Cardiac muscle cell (in vitro differentiated cells and primary cell): ENCODE measurements at regions not wholly inside any gene's neighbourhood (a gene's known extent, or its start where the extent isn't known, plus 50 kb on each side); places are given as distances from the start of the nearest gene placed in this dataset.

Experiments
- DNase-seq, 2 donors: peaks; one replicate each; pipeline versions ENCODE4 v3.0.0 to v3.0.0-alpha.2; 2010 to 2017; ENCODE audit warnings: low read depth in 1 of 2, low spot score in 1 of 2
- H3K27ac ChIP-seq: fragments of 200-600 bp; sonication (generic); 2 replicates; pipeline ENCODE4 v1.5.1; 2016
- H3K27me3 ChIP-seq: fragments of 200-600 bp; sonication (generic); 2 replicates; pipeline ENCODE4 v1.6.0; 2016; ENCODE audit warnings: control low read depth
- H3K36me3 ChIP-seq: fragments of 200-600 bp; sonication (generic); 2 replicates; pipeline ENCODE4 v1.5.1; 2016; ENCODE audit warnings: control low read depth
- H3K4me1 ChIP-seq: fragments of 200-600 bp; sonication (generic); 2 replicates; pipeline ENCODE4 v1.8.1; 2017; ENCODE audit warnings: low read depth, mild to moderate bottlenecking, mixed run types
- H3K4me3 ChIP-seq: fragments of 200-600 bp; sonication (generic); 2 replicates; pipeline ENCODE4 v1.5.1; 2016; ENCODE audit warnings: mild to moderate bottlenecking
- H3K9me3 ChIP-seq: fragments of 200-600 bp; sonication (generic); 2 replicates; pipeline ENCODE4 v1.5.1; 2017; ENCODE audit warnings: low read depth, mild to moderate bottlenecking, control low read depth
- CTCF ChIP-seq: IDR thresholded peaks from 2 replicates; pipeline ENCODE4 v1.5.1; 2012; ENCODE audit warnings: low read depth, mild to moderate bottlenecking, low read length

- Histone ChIP-seq H3K36me3 (no peaks in the 10 kb centered on the region), H3K27me3 (no peaks in the 10 kb centered on the region), H3K4me3 (no peak overlapping the region), H3K27ac (no peak overlapping the region), H3K9me3 (no peaks in the 10 kb centered on the region), H3K4me1 (no peaks in the 10 kb centered on the region)
- TF ChIP-seq CTCF: no peak
- no peak for DNase-seq
Measured at GRCh38 chr1:157291083-157291482, 152.9 kb upstream of the ETV3 start.

GRCh38 chr1:157289424-157290105, 151.4 kb upstream of the ETV3 start:
- H3K4me3 ChIP-seq: no peak overlapping the region
- H3K27me3 ChIP-seq: no peaks in the 10 kb centered on the region
- H3K36me3 ChIP-seq: no peaks in the 10 kb centered on the region
- no peaks in the 10 kb centered on the region for H3K9me3 ChIP-seq
- no peaks in the 10 kb centered on the region for H3K4me1 ChIP-seq
- DNase-seq: no peak
- no peak overlapping the region for H3K27ac ChIP-seq
- TF ChIP-seq CTCF: no peak

- H3K4me3 ChIP-seq: no peak overlapping the region
- no peak overlapping the region for H3K27ac ChIP-seq
- H3K4me1 ChIP-seq: no peaks in the 10 kb centered on the region
- no peak for DNase-seq
- H3K36me3 ChIP-seq: no peaks in the 10 kb centered on the region
- H3K27me3 ChIP-seq: no peaks in the 10 kb centered on the region
- no peaks in the 10 kb centered on the region for H3K9me3 ChIP-seq
- no peak for TF ChIP-seq CTCF
Measured at GRCh38 chr1:157288996-157289395, 150.8 kb upstream of the ETV3 start.

GRCh38 chr1:157288492-157288891, 150.3 kb upstream of the ETV3 start:
- Histone ChIP-seq H3K4me3 (no peak overlapping the region), H3K9me3 (no peaks in the 10 kb centered on the region), H3K4me1 (no peaks in the 10 kb centered on the region), H3K27ac (no peak overlapping the region), H3K36me3 (no peaks in the 10 kb centered on the region), H3K27me3 (no peaks in the 10 kb centered on the region)
- no peak for DNase-seq
- TF ChIP-seq CTCF: no peak

GRCh38 chr1:157288006-157288405, 149.8 kb upstream of the ETV3 start:
- H3K9me3 ChIP-seq: no peaks in the 10 kb centered on the region
- H3K27me3 ChIP-seq: no peaks in the 10 kb centered on the region
- no peak overlapping the region for H3K4me3 ChIP-seq
- TF ChIP-seq CTCF: no peak
- no peaks in the 10 kb centered on the region for H3K36me3 ChIP-seq
- no peak for DNase-seq
- no peak overlapping the region for H3K27ac ChIP-seq
- no peaks in the 10 kb centered on the region for H3K4me1 ChIP-seq
